Inferior parietal cortex (tissue), 1 donor: ENCODE measurements at regions not wholly inside any gene's neighbourhood (a gene's known extent, or its start where the extent isn't known, plus 50 kb on each side); places are given as distances from the start of the nearest gene placed in this dataset.
A peak's percentile ranks its signal among the peaks of the same experiment; 100 is the strongest.

ENCODE experiments used
- DNase-seq: peaks from one replicate; pipeline ENCODE4 v3.0.0-alpha.2; 2016; ENCODE audit errors: extremely low spot score

GRCh38 chr20:16678779-16679178 is 51.0 kb upstream of the SNRPB2 start:
- DNase-seq = no peak

- no peak for DNase-seq
Observed at GRCh38 chr20:16676891-16677290, 52.9 kb upstream of the SNRPB2 start.

GRCh38 chr20:16675001-16675564 is 54.7 kb upstream of the SNRPB2 start:
- DNase-seq = no peak

- no peak for DNase-seq
Observed at GRCh38 chr20:16674243-16674642, 55.6 kb upstream of the SNRPB2 start.

GRCh38 chr20:16672299-16672698 is 57.5 kb upstream of the SNRPB2 start:
- DNase-seq = no peak

GRCh38 chr20:16671753-16672152 is 58.1 kb upstream of the SNRPB2 start:
- no peak for DNase-seq

- no peak for DNase-seq
Observed at GRCh38 chr20:16666272-16666671, 63.6 kb upstream of the SNRPB2 start.

- no peak for DNase-seq
Observed at GRCh38 chr20:16664020-16664419, 65.8 kb upstream of the SNRPB2 start.

- no peak for DNase-seq
Observed at GRCh38 chr20:16662467-16662866, 67.4 kb upstream of the SNRPB2 start.

- peak; percentile 31 for DNase-seq
Observed at GRCh38 chr20:16661756-16662155, 68.1 kb upstream of the SNRPB2 start.

GRCh38 chr20:16654858-16655535 is 74.8 kb upstream of the SNRPB2 start:
- no peak for DNase-seq

- DNase-seq = no peak
Observed at GRCh38 chr20:16653266-16653665, 76.6 kb upstream of the SNRPB2 start.

GRCh38 chr20:16647875-16648597 is 74.8 kb upstream of the KIF16B start:
- DNase-seq = no peak

GRCh38 chr20:16641511-16642023 is 68.3 kb upstream of the KIF16B start:
- DNase-seq = no peak

GRCh38 chr20:16639027-16639941 is 66.0 kb upstream of the KIF16B start:
- DNase-seq = no peak

GRCh38 chr20:16637797-16638196 is 64.5 kb upstream of the KIF16B start:
- DNase-seq = no peak

- DNase-seq = no peak
Observed at GRCh38 chr20:16626849-16627248, 53.6 kb upstream of the KIF16B start.

- DNase-seq = no peak
Observed at GRCh38 chr20:16624106-16624505, 50.9 kb upstream of the KIF16B start.
